ENCODE measurements at regions not wholly inside any gene's neighbourhood (a gene's known extent, or its start where the extent isn't known, plus 50 kb on each side); places are given as distances from the start of the nearest gene placed in this dataset.
"Not testable (repeated sequence)": the region's sequence is repeated elsewhere in the genome, so short reads cannot be mapped to it uniquely, and the experiment has no call there.

- Histone ChIP-seq H3K36me3 (no peaks in the 10 kb centered on the region), H3K27me3 (no peaks in the 10 kb centered on the region), H3K9me3 (no peaks in the 10 kb centered on the region), H3K27ac (no peak overlapping the region), H3K4me3 (no peak overlapping the region), H3K4me1 (no peaks in the 10 kb centered on the region)
- no peak for DNase-seq
- TF ChIP-seq POLR2A (IDR thresholded peaks at IDR 0.05): no peak
- TF ChIP-seq CTCF (IDR thresholded peaks at IDR 0.05): no peak
Measured at GRCh38 chrX:35445912-35446311, 352.2 kb upstream of the MAGEB16 start.

DNA sequence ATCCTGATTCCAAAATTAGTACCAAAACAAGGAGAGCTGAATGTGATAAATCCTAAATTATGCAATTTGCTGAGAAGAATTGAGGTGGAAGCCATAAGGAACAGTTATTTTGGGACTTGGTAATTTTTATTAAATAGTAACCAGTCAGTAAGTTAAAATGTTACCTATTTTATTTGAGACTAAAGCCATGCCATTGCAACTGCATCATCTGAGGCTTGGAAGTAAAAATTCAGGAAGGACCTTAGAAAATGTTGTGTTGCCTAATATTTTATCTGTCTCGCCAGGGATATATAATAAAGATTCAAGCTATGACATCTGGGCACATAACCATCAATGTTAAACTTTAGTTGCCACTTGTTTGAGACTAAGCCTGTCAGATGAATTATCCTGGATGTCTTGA is 341.3 kb upstream of the MAGEB16 start:
- no peak for DNase-seq
- TF ChIP-seq CTCF (IDR thresholded peaks at IDR 0.05): no peak
- no peak for TF ChIP-seq POLR2A (IDR thresholded peaks at IDR 0.05)
- Histone ChIP-seq H3K4me3 (no peak overlapping the region), H3K4me1 (no peaks in the 10 kb centered on the region), H3K36me3 (no peaks in the 10 kb centered on the region), H3K9me3 (no peaks in the 10 kb centered on the region), H3K27me3 (no peaks in the 10 kb centered on the region), H3K27ac (no peak overlapping the region)

GRCh38 chrX:35458142-35458541 is 340.0 kb upstream of the MAGEB16 start:
- Histone ChIP-seq H3K4me1 (no peaks in the 10 kb centered on the region), H3K36me3 (no peaks in the 10 kb centered on the region), H3K27me3 (no peaks in the 10 kb centered on the region), H3K4me3 (no peak overlapping the region), H3K9me3 (no peaks in the 10 kb centered on the region), H3K27ac (no peak overlapping the region)
- TF ChIP-seq POLR2A (IDR thresholded peaks at IDR 0.05): no peak
- TF ChIP-seq CTCF (IDR thresholded peaks at IDR 0.05): no peak
- no peak for DNase-seq

GRCh38 chrX:35461164-35461563 is 337.0 kb upstream of the MAGEB16 start:
- Histone ChIP-seq H3K4me1 (no peaks in the 10 kb centered on the region), H3K36me3 (no peaks in the 10 kb centered on the region), H3K27ac (no peak overlapping the region), H3K27me3 (no peaks in the 10 kb centered on the region), H3K9me3 (no peaks in the 10 kb centered on the region), H3K4me3 (no peak overlapping the region)
- no peak for TF ChIP-seq POLR2A (IDR thresholded peaks at IDR 0.05)
- no peak for DNase-seq

- not testable (repeated sequence) for H3K4me3 ChIP-seq, H3K9me3 ChIP-seq, DNase-seq, H3K27ac ChIP-seq, H3K27me3 ChIP-seq, H3K4me1 ChIP-seq, H3K36me3 ChIP-seq
Measured at GRCh38 chrX:35496671-35497070, 301.5 kb upstream of the MAGEB16 start.

GRCh38 chrX:35497453-35497852 is 300.7 kb upstream of the MAGEB16 start:
- H3K27me3 ChIP-seq, DNase-seq, H3K9me3 ChIP-seq, H3K36me3 ChIP-seq, H3K4me1 ChIP-seq, H3K27ac ChIP-seq, H3K4me3 ChIP-seq: not testable (repeated sequence)

DNA sequence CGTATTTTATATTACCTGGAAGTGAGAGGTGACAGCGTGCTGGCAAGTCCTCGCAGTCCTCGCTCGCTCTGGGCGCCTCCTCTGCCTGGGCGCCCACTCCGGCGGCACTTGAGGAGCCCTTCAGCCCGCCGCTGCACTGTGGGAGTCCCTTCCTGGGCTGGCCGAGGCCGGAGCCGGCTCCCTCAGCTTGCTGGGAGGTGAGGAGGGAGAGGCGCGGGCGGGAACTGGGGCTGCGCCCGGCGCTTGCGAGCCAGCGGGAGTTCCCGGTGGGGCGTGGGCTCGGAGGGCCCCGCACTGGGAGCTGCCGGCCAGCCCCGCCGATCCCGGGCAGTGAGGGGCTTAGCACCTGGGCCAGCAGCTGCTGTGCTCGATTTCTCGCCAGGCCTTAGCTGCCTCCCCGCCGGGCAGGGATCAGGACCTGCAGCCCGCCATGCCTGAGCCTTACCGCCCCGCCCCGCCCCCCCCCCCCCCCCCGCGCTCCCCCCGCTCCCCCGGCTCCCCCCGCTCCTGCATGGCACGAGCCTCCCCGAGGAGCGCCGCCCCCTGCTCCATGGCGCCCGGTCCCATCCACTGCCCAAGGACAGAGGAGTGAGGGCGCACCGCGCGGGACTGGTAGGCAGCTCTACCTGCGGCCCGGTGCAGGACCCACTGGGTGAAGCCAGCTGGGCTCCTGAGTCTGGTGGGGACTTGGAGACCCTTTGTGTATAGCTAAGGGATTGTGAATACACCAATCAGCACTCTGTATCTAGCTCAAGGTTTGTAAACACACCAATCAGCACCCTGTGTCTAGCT is 298.9 kb upstream of the MAGEB16 start:
- H3K36me3 ChIP-seq: no peaks in the 10 kb centered on the region
- no peaks in the 10 kb centered on the region for H3K4me1 ChIP-seq
- DNase-seq: no peak
- no peak overlapping the region for H3K27ac ChIP-seq
- H3K27me3 ChIP-seq: no peaks in the 10 kb centered on the region
- no peak overlapping the region for H3K4me3 ChIP-seq
- no peaks in the 10 kb centered on the region for H3K9me3 ChIP-seq
- no peak for TF ChIP-seq CTCF (IDR thresholded peaks at IDR 0.05)
- no peak for TF ChIP-seq POLR2A (IDR thresholded peaks at IDR 0.05)

Data from Peyer's patch (tissue), 4 donors.